ENCODE measurements at regions not wholly inside any gene's neighbourhood (a gene's known extent, or its start where the extent isn't known, plus 50 kb on each side); places are given as distances from the start of the nearest gene placed in this dataset.

DNA sequence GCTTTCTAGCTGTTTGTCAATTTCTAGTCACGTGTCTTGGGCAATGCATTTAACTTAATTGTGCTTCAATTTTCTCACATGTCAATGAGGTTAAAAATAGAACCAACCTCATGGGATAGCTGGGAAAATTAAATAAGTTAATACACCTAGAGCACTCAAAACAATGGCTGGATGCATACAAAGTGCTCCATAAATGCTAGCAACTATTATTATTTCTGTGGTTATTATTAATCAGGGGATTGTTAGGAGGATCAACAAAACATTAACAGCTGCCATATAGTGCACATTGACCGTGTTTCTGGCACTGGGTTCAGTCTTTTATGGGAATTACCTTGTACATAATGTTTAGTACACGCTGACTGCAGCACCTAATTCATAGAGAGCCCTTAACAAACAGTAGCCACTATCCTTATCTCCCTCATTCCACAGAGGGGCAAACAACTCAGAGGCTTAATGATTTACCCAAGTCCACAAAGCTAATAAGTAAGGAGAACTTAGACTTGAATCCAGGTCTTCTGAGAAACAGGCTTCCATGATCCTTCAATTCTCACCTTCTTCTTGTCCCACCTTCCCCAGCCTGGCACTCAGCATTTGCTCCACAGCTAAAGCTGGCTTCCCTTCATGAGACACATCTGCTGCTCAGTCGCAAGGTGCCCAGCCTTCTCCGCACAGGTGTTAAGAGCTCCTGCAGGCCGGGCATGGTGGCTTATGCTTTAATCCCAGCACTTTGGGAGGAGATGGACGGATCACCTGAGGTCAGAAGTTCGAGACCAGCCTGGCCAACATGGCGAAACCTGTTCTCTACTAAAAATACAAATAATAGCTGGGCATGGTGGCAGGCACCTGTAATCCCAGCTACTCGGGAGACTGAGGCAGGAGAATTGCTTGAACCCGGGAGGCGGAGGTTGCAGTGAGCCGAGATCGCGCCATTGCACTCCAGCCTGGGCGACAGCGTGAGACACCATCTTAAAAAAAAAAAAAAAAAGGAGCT lies 137.4 kb upstream of the ABCA1 start:
- no peak for DNase-seq

DNA sequence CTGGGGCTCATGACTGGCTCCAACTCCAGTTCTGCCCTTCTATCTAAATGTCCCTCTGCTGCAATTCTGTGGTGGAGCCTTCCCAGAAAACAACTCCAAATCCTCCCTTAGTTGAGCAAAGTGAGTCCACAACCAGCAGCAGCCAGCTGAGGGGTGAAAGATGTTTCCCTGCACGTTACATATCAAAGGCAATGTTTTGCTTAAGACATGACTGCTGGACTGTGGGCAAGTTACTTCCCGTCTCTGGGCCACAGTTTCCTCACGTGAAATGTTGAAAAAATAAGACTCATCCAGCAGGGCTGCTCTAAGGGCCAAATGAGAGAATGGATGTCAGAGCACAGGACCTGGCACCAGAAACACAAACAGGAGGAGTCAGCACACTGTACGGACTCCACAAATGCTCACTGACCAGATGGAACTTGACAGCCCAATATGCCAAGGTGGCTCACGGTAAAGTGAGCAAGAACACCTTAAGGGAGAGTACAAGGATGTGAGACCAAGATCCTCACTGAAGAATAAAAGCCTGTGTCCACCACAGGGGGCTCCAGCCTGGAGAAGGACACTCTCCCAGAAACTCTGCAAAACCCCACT lies 138.4 kb upstream of the ABCA1 start:
- no peak for DNase-seq

DNA sequence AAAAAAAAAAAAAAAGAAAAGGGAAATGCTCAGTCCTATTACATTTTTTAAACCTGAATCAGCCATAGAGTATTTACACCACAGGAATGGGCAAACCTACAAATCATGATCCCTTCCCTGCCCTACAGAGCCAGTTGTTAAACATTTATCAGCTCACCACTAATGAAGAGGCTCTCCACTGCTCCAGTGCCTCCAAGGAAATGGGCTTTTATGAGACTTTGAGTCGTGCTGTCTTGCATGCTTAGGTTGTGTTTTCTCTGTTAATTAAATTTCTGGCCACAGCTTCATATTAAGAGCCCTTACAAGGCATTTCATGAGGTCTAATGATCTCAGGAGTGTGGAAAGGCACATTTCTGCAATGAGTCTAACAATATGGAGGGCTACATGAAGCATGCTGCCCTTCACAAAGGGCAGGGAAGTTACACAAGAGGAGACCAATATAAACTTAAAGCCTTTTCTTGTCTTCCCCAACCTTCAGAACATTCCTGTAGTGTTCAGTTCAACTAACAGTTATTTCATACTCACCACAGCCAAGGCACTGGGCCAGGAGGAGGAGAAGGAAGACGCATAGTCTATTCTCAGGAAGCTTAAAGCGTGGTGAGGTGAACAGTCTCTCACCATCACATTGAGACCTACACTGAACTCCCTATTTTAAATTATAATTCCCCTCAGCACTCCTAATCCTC lies 140.1 kb upstream of the ABCA1 start:
- DNase-seq: no peak

DNA sequence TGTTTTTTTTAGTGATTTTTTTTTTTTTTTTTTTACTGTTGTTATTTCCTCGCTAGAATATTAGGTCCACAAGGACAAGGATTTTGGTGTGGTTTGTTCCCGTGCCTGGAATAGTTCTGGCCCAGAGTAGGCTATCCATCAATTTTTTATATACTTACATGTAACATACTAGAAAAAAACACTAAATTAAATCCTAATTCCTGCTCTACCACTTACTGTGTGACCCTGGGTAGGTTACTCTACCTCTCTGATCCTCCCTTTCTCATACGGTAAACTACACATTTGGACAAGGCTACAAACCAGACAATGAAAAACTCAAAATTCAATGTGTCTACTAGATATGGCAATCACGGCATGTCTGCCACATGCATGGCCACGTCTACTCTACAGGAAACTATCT lies 141.3 kb upstream of the ABCA1 start:
- DNase-seq: no peak

DNA sequence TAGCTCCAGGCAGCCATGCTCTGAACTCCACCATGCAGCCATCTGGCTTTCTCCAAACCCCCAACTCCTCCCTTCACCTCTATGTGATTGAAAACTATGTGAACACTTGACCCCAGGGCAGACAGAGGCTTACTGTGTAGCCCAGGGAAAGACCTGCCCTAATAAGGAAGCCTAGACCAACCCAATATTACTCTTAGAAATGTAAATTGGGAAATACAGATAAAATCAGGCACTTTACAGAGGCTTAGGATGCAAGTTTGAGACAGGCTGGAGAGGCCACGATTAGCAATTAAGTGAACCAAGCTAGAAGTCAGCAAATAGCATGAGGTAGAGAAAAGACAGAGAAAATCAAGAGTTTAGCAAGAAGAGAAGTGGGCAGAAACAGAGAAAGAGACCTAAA lies 141.7 kb upstream of the ABCA1 start:
- no peak for DNase-seq

DNA sequence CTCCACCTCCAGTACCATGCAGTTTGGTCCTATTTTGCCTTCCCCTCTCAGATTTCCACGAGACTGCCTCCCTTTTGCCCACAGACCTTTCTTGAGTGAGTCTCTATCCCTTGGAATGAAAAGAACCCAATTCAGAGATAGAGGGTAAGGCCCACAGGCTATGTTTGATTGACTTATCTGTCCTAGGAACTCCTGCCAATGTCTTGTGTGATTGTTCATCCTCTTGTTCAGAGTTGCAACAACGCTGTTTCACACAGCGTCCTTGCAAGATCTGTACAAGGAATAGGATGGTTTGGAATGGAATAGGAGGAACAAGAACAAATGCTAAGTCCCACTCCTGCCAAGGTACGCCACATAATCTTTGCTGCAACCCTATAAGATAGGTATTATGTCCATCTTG lies 142.2 kb upstream of the ABCA1 start:
- DNase-seq: no peak

DNA sequence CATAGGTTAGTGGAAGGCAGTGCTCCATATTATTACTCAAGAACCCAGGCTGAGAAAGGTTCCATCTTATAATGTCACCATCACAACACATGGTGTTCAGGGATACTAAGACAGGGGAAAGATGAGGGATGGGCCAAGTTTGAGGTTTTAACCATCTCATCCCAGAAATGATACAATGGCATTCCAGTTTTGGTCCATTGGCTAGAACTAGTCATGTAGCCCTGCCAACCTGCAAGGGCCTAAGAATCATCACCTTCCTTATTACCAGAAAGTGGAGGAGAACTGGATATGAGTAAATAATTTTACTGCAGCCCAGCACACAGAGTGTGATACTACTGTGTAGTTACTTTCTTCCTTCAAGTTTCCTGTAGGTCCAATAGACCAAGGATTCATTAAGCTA lies 144.5 kb upstream of the ABCA1 start:
- DNase-seq: no peak

DNA sequence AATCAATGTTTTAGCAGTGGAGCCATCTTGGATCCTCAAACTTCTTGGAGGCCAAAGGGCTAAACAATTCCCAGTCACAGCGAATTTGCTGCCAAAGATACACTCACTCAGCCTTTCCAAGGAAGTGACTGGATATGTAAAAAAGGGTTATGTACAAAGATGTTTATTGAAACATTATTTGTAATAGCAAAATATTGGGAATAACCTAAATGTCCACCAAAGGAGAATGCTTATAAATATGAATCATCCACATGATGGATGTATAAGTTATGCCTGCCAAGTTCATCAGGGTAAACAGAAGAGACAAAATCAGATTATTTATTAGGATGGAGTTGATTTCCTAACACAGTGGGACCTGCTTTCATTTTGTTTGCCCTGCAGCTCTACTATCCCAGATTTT lies 145.2 kb upstream of the ABCA1 start:
- DNase-seq: no peak

DNA sequence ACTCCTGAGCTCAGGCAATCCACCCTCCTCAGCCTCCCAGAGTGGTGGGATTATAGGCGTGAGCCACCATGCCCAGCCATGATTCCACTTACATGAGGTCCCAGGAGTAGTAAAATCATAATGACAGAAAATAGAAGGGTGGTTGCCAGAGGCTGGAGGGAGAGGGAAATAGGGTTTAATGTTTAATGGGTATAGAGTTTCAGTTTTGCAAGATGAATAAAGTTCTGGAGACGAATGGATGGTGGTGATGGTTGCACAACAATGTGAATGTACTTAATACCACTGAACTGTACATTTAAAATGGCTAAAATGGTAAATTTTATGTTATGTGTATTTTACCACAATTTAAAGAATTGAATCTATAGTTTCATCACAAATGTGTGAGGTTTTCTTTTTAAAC lies 146.5 kb upstream of the ABCA1 start:
- no peak for DNase-seq

DNA sequence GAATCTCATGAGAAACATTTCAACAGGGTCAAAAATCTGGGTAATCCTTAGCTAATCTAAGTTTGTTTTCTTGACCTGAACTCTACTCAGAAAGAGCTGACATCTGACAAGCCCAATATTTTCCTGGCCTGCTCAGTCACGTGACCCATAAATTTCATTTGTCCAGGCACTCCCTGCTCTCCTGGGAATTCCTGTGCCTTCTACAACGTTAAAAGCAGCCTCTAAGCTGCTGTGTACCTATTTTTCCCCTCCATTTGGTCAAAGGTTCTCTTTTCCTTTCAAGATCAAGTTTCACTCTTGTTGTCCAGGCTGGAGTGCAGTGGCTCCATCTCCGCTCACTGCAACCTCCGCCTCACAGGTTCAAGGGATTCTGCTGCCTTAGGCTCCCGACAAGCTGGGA lies 148.8 kb upstream of the ABCA1 start:
- no peak for DNase-seq

DNA sequence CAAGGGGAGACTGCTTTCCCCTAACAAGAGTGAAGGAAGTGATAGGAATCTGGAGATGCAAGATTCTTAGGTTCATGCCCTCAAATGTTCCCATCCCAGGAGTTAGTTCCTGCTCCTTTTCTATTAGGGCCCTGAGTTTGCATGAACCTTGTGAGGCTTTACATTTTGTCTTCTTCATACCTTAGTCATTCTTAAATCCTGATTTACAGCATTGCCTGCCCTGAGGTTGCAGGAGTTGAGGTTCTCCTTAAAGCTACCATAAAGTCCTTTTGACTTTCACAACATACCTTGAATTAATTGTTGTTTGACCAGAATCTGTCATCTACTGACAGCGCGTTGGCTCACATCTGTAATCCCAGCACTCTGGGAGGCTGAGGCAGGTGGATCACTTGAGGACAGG lies 151.5 kb upstream of the ABCA1 start:
- DNase-seq: no peak

DNA sequence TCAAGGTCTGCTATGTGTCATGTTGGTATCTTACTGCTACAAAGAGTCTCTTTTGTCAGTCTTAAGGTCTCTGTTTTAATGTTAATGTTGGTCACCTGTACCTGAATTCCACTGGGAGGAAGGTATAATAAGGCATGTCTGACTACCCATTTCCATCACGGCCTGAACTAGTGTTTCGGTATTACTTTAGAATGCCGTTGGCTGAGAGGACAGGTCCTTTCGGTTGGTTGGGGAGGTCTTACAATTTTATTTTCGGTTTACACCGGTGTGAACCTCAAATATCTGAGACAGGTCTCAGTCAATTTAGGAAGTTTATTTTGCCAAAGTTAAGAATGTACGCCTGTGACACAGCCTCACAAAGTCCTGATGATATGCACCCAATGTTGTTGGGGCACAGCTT lies 154.9 kb upstream of the ABCA1 start:
- no peak for DNase-seq

DNA sequence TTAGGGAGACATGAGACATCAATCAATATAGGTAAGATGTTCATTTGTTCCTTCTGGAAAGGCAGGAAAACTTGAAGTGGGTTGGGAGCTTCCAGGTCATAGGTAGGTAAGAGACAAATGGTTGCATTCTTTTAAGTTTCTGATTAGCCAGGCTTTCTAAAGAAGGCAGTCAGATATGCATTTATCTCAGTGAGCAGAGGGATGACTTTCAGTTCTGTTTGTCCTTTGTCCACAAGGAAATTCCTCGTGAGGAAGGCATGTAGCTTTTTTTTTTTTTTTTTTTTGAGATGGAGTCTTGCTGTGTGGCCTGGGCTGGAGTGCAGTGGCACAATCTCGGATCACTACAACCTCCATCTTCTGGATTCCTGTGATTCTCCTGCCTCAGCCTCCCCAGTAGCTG lies 155.3 kb upstream of the ABCA1 start:
- no peak for DNase-seq

DNA sequence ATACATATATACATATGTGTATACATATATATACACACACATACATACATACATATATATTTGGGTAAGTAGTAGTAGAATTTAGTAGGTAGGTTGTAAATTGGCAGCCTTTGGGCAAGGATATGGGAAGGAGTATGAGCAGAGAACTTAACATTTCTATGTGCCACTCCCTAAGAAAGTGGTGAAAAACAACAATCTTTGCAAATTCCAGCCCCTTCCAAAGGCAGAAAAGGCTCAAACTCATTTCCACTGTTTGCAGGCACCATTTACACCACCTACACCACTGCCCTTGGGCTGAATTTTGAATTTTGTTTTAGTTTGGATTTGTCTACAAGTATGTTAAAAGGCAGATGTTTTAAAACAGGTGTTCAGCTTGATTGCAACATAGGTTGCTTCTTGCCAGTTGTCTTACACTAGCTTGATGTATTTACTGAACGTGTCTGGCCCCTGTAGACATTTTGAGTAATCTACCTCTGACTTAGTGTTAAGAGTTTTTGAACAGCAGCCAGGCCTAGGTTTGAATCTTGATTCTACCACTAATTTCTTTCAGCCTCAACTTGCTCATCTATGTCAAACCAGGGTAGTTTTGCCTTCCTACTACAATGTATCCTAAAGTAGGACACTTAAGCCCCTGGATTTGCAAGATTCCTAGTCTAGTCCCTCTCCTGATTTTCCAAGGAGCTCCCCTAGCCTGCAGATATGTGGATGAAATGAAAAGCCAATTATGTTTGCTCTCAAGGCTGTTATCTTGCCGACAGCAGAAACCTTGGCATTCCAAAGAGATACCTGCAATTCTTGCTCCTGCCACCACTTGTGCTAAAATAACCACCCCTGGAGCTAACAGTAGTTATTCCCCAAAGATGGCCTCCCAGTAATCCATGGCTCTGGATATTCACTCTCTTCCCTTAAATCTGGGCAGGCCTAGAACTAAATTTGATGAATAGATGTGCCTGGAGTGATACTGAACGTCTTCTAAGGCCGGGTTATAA lies 156.2 kb upstream of the SLC44A1 start:
- DNase-seq: no peak

DNA sequence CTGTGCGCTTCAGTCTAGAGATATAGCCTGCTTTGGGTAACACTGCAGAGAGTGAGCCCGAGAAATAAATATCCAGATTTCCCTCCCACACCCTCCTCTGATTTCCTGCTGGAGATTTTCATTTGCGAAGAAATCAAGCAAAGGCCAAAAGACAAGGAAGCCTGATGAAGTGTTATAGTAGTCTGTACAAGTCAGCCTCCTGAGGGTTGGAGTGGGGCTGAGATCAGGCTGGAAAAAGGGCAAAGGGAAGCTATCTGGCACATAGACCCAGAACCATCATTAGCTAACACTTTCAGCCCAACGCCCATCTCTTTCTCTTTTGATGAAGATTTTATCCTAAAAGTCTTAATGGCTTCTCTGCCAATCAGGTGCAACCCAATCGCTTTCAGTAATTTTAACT lies 154.6 kb upstream of the SLC44A1 start:
- DNase-seq: no peak

DNA sequence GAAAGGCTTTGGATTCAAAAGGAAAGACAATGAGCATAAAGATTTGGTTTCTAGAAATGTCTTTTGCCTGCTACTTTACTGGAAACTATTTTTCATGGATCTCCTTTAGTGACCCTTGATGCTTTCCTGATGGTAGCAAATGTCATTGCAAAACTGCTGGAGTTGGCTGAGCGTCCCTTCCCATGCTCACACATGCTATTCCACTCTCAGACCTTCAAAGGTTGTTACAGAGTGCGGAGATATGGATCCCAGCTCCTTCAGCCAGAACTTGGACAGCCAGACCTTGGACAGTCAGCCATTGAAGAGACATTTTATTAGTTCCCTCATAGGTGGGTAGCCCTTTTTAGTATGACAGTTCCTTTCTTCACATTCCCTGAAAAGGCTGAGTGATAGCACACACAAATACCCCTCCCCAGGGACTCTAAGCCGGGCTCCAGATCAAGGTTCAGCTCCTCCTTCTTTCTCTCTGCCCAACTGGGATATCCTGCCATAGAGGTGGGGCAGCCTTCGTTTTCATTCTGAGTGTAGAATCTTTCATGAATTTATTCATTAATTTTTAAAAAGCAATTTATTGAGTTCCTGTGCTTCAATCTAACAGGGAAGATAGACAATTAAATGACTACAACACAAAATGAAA lies 153.3 kb upstream of the SLC44A1 start:
- no peak for DNase-seq

DNA sequence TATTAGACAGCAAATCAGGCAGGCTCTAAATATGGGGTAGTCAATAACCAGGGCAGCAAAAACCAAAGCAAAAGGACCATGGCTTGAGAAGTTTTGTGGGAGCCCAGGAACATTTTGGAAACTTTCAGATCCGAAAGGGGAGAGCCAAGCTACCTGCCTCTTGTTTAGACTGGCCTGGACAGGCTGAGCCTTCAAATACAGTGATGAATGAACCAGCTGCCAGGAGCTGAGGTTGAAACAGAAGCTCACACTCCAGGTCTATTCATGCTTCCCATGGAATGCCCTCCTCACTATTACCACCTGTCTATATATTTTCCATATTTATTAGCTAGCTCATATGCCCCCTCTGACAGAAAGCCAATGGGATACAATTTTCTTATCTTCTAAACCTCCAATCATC lies 150.8 kb upstream of the SLC44A1 start:
- DNase-seq: no peak

DNA sequence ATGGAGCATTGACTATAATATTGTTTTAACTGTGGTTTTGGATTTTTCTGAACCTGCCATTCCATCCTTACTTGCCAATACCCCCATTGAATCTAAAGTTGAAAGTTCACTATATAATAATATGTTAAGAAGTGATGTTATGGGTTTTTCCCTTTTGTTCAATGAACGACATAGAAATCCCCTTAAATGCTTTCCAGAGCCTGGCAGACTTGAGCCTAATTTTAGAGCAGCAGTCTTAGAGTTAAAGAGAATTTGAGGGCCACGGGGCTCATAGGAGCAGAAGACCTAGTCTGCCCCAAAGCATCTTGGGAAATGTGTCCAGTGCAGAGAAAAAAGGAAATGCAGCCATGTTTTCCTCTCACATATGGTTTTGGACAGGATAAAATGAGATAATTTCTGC lies 146.1 kb upstream of the SLC44A1 start:
- DNase-seq: no peak

DNA sequence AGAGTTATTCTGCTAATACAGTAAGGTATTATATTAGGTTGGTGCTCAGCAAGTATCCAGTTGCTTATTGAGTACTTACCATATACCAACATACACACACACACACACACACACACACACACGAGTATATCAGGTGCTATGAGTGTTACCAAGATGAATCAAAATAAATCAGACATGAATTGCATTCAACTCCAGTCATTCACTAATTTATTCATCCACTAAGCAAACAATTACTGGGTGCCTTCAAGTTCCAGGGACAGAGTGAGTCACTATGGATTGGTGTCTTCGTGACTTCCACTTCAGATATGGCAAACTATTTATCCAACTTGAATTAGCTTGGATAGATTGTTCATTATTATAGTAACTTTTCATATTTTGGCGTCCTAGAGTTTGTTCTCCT lies 140.7 kb upstream of the SLC44A1 start:
- DNase-seq: no peak

DNA sequence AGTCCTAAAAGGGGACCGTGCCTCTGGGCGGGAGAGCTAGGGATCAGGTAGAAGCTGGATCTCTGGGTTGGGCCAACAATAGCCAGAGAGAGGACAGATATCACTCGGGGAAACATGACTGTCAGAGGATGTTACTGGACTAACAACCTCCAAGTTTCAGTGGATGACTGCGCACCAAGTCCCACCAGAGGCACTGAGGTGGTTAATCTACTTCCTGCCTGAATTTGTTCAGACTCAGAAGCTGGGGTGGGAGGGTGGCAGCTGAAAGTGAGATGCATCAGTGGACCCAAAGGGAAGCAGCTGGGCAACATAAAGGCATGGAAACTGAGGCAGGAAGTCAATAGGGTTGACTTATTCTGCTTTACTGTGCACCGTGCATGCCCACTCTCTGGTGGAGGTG lies 130.1 kb upstream of the SLC44A1 start:
- DNase-seq: peak; percentile 10

DNA sequence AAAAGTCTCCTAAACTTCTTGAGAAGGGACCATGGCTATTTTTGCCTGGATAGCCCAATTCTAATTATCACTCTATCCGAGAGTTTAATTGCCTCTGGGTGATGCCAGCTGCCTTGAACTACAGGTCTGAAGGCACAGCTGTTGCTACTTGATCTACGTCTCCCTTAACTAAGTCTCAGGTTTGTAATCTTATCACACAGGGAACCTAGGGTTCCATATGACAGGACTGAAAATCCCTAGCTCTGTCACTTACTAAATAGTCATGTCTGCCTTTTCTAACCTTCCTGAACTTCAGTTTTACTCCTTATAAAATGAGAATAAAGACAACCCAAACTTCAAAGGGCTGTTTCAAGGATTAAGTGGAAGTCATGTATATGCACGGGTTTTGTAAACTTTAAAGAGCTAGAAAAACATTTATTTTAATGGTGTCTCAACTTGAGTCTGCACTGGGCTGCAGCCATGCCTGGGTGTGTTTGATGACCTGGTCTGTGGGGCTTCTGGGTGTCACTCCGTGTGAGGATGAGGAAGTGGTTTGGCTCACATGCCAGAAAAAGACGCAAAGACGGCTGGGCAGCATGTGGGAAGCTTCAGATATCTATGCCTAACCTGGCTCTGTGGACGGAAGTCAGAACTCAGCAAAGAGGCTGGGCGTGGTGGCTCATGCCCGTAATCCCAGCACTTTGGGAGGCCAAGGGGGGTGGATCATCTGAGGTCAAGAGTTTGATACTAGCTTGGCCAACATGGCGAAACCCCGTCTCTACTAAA lies 129.3 kb upstream of the SLC44A1 start:
- DNase-seq: peak; percentile 19
